HUDEP-2 (cell line): ENCODE measurements at regions not wholly inside any gene's neighbourhood (a gene's known extent, or its start where the extent isn't known, plus 50 kb on each side); places are given as distances from the start of the nearest gene placed in this dataset.

Experiments
- DNase-seq, 76 experiments: peaks; one replicate each; lab custom pipeline; 2025; ENCODE audit not compliant: unreplicated experiment in 76 of 76; lab: John Stamatoyannopoulos, UW

- DNase-seq: no peak
These were observed 275.9 kb downstream of the RBM43 start for GRCh38 chr2:150985741-150986140.

GRCh38 chr2:150983314-150983897 lies 278.3 kb downstream of the RBM43 start:
- DNase-seq: no peak

- no peak for DNase-seq
These were observed 279.8 kb downstream of the RBM43 start for GRCh38 chr2:150981826-150982225.

- no peak for DNase-seq
These were observed 283.6 kb downstream of the RBM43 start for GRCh38 chr2:150978053-150978452.

- no peak for DNase-seq
These were observed 284.4 kb downstream of the RBM43 start for GRCh38 chr2:150977296-150977695.

GRCh38 chr2:150976604-150977003 lies 285.1 kb downstream of the RBM43 start:
- DNase-seq: no peak

GRCh38 chr2:150974864-150975263 lies 286.8 kb downstream of the RBM43 start:
- DNase-seq: no peak

GRCh38 chr2:150974234-150974633 lies 287.4 kb downstream of the RBM43 start:
- DNase-seq: no peak

GRCh38 chr2:150971910-150972309 lies 289.8 kb downstream of the RBM43 start:
- DNase-seq: no peak

GRCh38 chr2:150963336-150963735 lies 298.3 kb downstream of the RBM43 start:
- DNase-seq: no peak

- no peak for DNase-seq
These were observed 306.4 kb downstream of the RBM43 start for GRCh38 chr2:150955231-150955630.

GRCh38 chr2:150946831-150947230 lies 314.8 kb downstream of the RBM43 start:
- DNase-seq: no peak

GRCh38 chr2:150944315-150944714 lies 317.3 kb downstream of the RBM43 start:
- DNase-seq: no peak

- no peak for DNase-seq
These were observed 322.6 kb downstream of the RBM43 start for GRCh38 chr2:150939087-150939486.

- DNase-seq: no peak
These were observed 323.1 kb downstream of the RBM43 start for GRCh38 chr2:150938527-150938926.

- no peak for DNase-seq
These were observed 324.6 kb downstream of the RBM43 start for GRCh38 chr2:150937030-150937429.

GRCh38 chr2:150931451-150931850 lies 330.2 kb downstream of the RBM43 start:
- DNase-seq: no peak

- DNase-seq: no peak
These were observed 336.1 kb downstream of the RBM43 start for GRCh38 chr2:150925611-150926010.

GRCh38 chr2:150924878-150925277 lies 336.8 kb downstream of the RBM43 start:
- DNase-seq: no peak

GRCh38 chr2:150919901-150920300 lies 341.8 kb downstream of the RBM43 start:
- no peak for DNase-seq

GRCh38 chr2:150917961-150918713 lies 343.5 kb downstream of the RBM43 start:
- DNase-seq: no peak
